ENCODE measurements at regions not wholly inside any gene's neighbourhood (a gene's known extent, or its start where the extent isn't known, plus 50 kb on each side); places are given as distances from the start of the nearest gene placed in this dataset.
"Not testable (repeated sequence)": the region's sequence is repeated elsewhere in the genome, so short reads cannot be mapped to it uniquely, and the experiment has no call there.

DNA sequence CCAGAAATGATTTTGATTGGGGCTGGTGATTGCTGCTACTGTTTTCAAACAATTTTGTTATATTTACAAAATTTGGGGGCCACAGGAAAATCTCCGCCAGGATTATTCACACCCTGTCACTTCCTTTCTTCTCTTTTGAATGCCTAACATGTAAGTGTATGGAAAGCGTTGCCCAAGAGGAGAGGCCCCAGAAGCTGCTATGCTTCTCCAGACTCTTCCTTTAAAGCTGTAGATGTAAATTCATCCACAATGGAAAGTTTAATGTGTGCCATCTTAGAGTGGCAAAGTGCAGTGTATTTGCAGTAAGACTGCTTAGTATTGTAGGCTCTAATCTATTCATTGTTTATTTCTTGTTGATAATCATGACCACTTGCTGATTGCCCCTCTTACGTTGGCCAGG, 136.7 kb upstream of the LRIG3 start:
- no peak overlapping the region for H3K27ac Mint-ChIP-seq
- no peak overlapping the region for H3K4me3 Mint-ChIP-seq
- ChIA-PET POLR2A (no interaction called here), CTCF (no interaction called here)
- H3K27me3 ChIP-seq (ENCODE audit: control insufficient read depth in 1 of 2, insufficient read depth in 2 of 2, low read length in 2 of 2) = no peaks in the 10 kb centered on the region
- H3K9me3 Mint-ChIP-seq = no peaks in the 10 kb centered on the region
- H3K4me1 ChIP-seq (ENCODE audit: insufficient read depth, low read length) = no peaks in the 10 kb centered on the region
- intact Hi-C loops (cut with DNase I, micrococcal nuclease) = no loop called here
- H3K36me3 ChIP-seq (ENCODE audit: insufficient read depth, low read length) = no peaks in the 10 kb centered on the region
- peaks cover 0 to 4% of the 10 kb centered on the region in 2 experiments for H3K9me3 ChIP-seq (ENCODE audit: control insufficient read depth in 1 of 2, insufficient read depth in 1 of 2, low read length in 2 of 2)
- DNase-seq = no peak
- no peak for ATAC-seq (ENCODE audit: poor library complexity)
- TF ChIP-seq CTCF (IDR thresholded peaks at IDR 0.05) = no peak
- no peaks in the 10 kb centered on the region for H3K36me3 Mint-ChIP-seq (ENCODE audit: low read depth)
- H3K27me3 Mint-ChIP-seq = no peaks in the 10 kb centered on the region
- no peak overlapping the region for H3K27ac ChIP-seq (ENCODE audit: low read depth in 1 of 2, low read length in 2 of 2)
- no peak overlapping the region for H3K4me3 ChIP-seq (ENCODE audit: low read length)
- no peaks in the 10 kb centered on the region for H3K4me1 Mint-ChIP-seq (ENCODE audit: low read depth)

GRCh38 chr12:59055204-59055860, 135.0 kb upstream of the LRIG3 start:
- H3K36me3 Mint-ChIP-seq (ENCODE audit: low read depth) = no peaks in the 10 kb centered on the region
- no peaks in the 10 kb centered on the region for H3K27me3 Mint-ChIP-seq
- Histone ChIP-seq H3K4me3 (ENCODE audit: low read length) (no peak overlapping the region), H3K36me3 (ENCODE audit: insufficient read depth, low read length) (no peaks in the 10 kb centered on the region), H3K27me3 (ENCODE audit: control insufficient read depth in 1 of 2, insufficient read depth in 2 of 2, low read length in 2 of 2) (no peaks in the 10 kb centered on the region), H3K4me1 (ENCODE audit: insufficient read depth, low read length) (no peaks in the 10 kb centered on the region), H3K27ac (ENCODE audit: low read depth in 1 of 2, low read length in 2 of 2) (no peak overlapping the region), H3K9me3 (ENCODE audit: control insufficient read depth in 1 of 2, insufficient read depth in 1 of 2, low read length in 2 of 2) (no peaks in the 10 kb centered on the region)
- no peak for ATAC-seq (ENCODE audit: poor library complexity)
- no peaks in the 10 kb centered on the region for H3K9me3 Mint-ChIP-seq
- intact Hi-C loops (cut with DNase I, micrococcal nuclease) = no loop called here
- ChIA-PET POLR2A (no interaction called here), CTCF (no interaction called here)
- DNase-seq = no peak
- no peaks in the 10 kb centered on the region for H3K4me1 Mint-ChIP-seq (ENCODE audit: low read depth)
- H3K27ac Mint-ChIP-seq = no peak overlapping the region
- no peak overlapping the region for H3K4me3 Mint-ChIP-seq
- no peak for TF ChIP-seq CTCF (IDR thresholded peaks at IDR 0.05)

- POLR2A ChIA-PET; H3K27me3 ChIP-seq (ENCODE audit: control insufficient read depth in 1 of 2, insufficient read depth in 2 of 2, low read length in 2 of 2); H3K27ac ChIP-seq (ENCODE audit: low read depth in 1 of 2, low read length in 2 of 2); CTCF ChIA-PET; DNase-seq; ATAC-seq (ENCODE audit: poor library complexity); H3K36me3 ChIP-seq (ENCODE audit: insufficient read depth, low read length); H3K4me1 ChIP-seq (ENCODE audit: insufficient read depth, low read length); H3K4me3 Mint-ChIP-seq; H3K4me3 ChIP-seq (ENCODE audit: low read length); intact Hi-C loops (cut with DNase I, micrococcal nuclease); H3K27ac Mint-ChIP-seq; H3K36me3 Mint-ChIP-seq (ENCODE audit: low read depth); H3K9me3 ChIP-seq (ENCODE audit: control insufficient read depth in 1 of 2, insufficient read depth in 1 of 2, low read length in 2 of 2); H3K4me1 Mint-ChIP-seq (ENCODE audit: low read depth); H3K27me3 Mint-ChIP-seq; H3K9me3 Mint-ChIP-seq: not testable (repeated sequence)
Observed at GRCh38 chr12:59053266-59053899, 133.1 kb upstream of the LRIG3 start.
